Endothelial cell of umbilical vein (primary cell): ENCODE measurements at regions not wholly inside any gene's neighbourhood (a gene's known extent, or its start where the extent isn't known, plus 50 kb on each side); places are given as distances from the start of the nearest gene placed in this dataset.

Experiments used
- BruUV-seq: library from RNA; stranded (reverse); fragments of 400-500 nt; replicated peaks from 2 replicates; lab custom pipeline; 2021; lab: Mats Ljungman, UMichigan
- CTCF ChIA-PET: fragments of 300-600, 350-600 bp; sonication (Branson Sonifier 250); formaldehyde crosslinking; loops from one replicate; lab custom pipeline; 2021; ENCODE audit warnings: antibody characterized with exemption, inconsistent platforms; lab: Charles Lee
- POLR2A ChIA-PET: fragments of 300-600, 350-600 bp; sonication (Branson Sonifier 250); formaldehyde crosslinking; loops from one replicate; lab custom pipeline; 2021; ENCODE audit warnings: antibody characterized with exemption, inconsistent platforms; lab: Charles Lee
- DNase-seq: peaks from one replicate; pipeline ENCODE4 v3.0.0-alpha.2; 2011; ENCODE audit warnings: low read depth, low spot score
- FAIRE-seq: peaks from 2 replicates; lab custom pipeline; 2011; peaks lifted over from hg19 to GRCh38; lab: Jason Lieb, UNC
- H2AFZ ChIP-seq: 2 replicates; pipeline ENCODE4 v1.6.0; 2012; ENCODE audit warnings: low read depth, low read length, control low read depth, inconsistent platforms
- H3K27ac ChIP-seq: 2 replicates; pipeline ENCODE4 v1.5.1; 2011; ENCODE audit warnings: low read depth, mild to moderate bottlenecking, control low read depth, low read length, moderate library complexity; ENCODE audit not compliant: insufficient read depth
- H3K27me3 ChIP-seq, 2 experiments: 2 replicates each; pipeline versions ENCODE4 v1.6.0 to v1.6.1; 2011; ENCODE audit warnings: low read length in 2 of 2, mixed read lengths in 1 of 2; ENCODE audit not compliant: control insufficient read depth in 2 of 2, insufficient read depth in 2 of 2
- H3K36me3 ChIP-seq, 2 experiments: 2 replicates in 1 of 2; 3 replicates in 1 of 2; pipeline ENCODE4 v1.5.1; 2011; ENCODE audit warnings: low read length in 2 of 2, mild to moderate bottlenecking in 1 of 2, moderate library complexity in 1 of 2; ENCODE audit not compliant: control insufficient read depth in 2 of 2, insufficient read depth in 2 of 2; ENCODE audit errors: extremely low read depth in 1 of 2
- H3K4me1 ChIP-seq: 3 replicates; pipeline ENCODE4 v1.5.1; 2011; ENCODE audit warnings: mild to moderate bottlenecking, low read length; ENCODE audit not compliant: control insufficient read depth, insufficient read depth; ENCODE audit errors: extremely low read depth
- H3K4me2 ChIP-seq: 2 replicates; pipeline ENCODE4 v1.6.1; 2011; ENCODE audit warnings: low read length, control low read depth, mixed read lengths; ENCODE audit not compliant: insufficient read depth
- H3K4me3 ChIP-seq, 3 experiments: fragments of 200-600 bp in 1 of 3; sonication (generic), shearing (Covaris generic) in 1 of 3; replicated peaks in 1 of 3; 2 replicates each; pipeline ENCODE4 v1.5.1; 2011 to 2016; ENCODE audit warnings: control low read depth in 3 of 3, low read length in 3 of 3, mild to moderate bottlenecking in 2 of 3, inconsistent platforms in 1 of 3, low read depth in 1 of 3, moderate library complexity in 1 of 3; ENCODE audit not compliant: insufficient read depth in 1 of 3
- H3K79me2 ChIP-seq: 2 replicates; pipeline ENCODE4 v1.6.0; 2012; ENCODE audit warnings: low read length, inconsistent platforms; ENCODE audit not compliant: control insufficient read depth, insufficient read depth
- H3K9ac ChIP-seq: replicated peaks from 2 replicates; pipeline ENCODE3; 2011; ENCODE audit warnings: low read length, control low read depth; ENCODE audit not compliant: insufficient read depth; ENCODE audit errors: extremely low read depth
- H3K9me1 ChIP-seq: replicated peaks from 3 replicates; pipeline ENCODE4 v1.6.0; 2011; ENCODE audit warnings: mild to moderate bottlenecking, low read length; ENCODE audit not compliant: control insufficient read depth, insufficient read depth; ENCODE audit errors: extremely low read depth
- H3K9me3 ChIP-seq: replicated peaks from 2 replicates; pipeline ENCODE4 v1.5.1; 2012; ENCODE audit warnings: low read length, inconsistent platforms; ENCODE audit not compliant: control insufficient read depth, insufficient read depth
- H4K20me1 ChIP-seq: replicated peaks from 2 replicates; pipeline ENCODE3; 2011; ENCODE audit warnings: mild to moderate bottlenecking, low read length; ENCODE audit not compliant: control insufficient read depth, insufficient read depth; ENCODE audit errors: extremely low read depth
- CTCF ChIP-seq, 2 donors: IDR thresholded peaks; 1 replicate in 1 of 2; 2 replicates in 1 of 2; pipeline ENCODE4 v1.5.1; 2011; ENCODE audit warnings: low read length in 2 of 2, mild to moderate bottlenecking in 2 of 2, moderate library complexity in 2 of 2, control low read depth in 1 of 2, inconsistent platforms in 1 of 2, low read depth in 1 of 2; ENCODE audit not compliant: insufficient read depth in 1 of 2; ENCODE audit errors: extremely low read depth in 1 of 2
- EZH2 ChIP-seq: IDR thresholded peaks from 2 replicates; pipeline ENCODE4 v1.6.1; 2012; ENCODE audit warnings: borderline replicate concordance, low read depth, mild to moderate bottlenecking, moderate library complexity, low read length, inconsistent platforms; ENCODE audit not compliant: severe bottlenecking
- FOS ChIP-seq: IDR thresholded peaks from 2 replicates; pipeline ENCODE4 v1.6.1; 2011; ENCODE audit warnings: mild to moderate bottlenecking, low read length, moderate library complexity, borderline replicate concordance; ENCODE audit not compliant: insufficient read depth
- GATA2 ChIP-seq: IDR thresholded peaks from 2 replicates; pipeline ENCODE4 v1.7.0; 2011; ENCODE audit warnings: low read depth, mild to moderate bottlenecking, moderate library complexity, mixed read lengths, low read length; ENCODE audit not compliant: insufficient read length, insufficient read depth
- JUN ChIP-seq: IDR thresholded peaks from 2 replicates; pipeline ENCODE4 v1.6.1; 2011; ENCODE audit warnings: borderline replicate concordance, low read depth; ENCODE audit not compliant: insufficient read length, insufficient read depth
- MAX ChIP-seq: IDR thresholded peaks from 2 replicates; pipeline ENCODE4 v1.6.1; 2011; ENCODE audit not compliant: insufficient read depth, insufficient read length
- MYC ChIP-seq: IDR thresholded peaks from one replicate; pipeline ENCODE4 v1.6.1; 2011; ENCODE audit warnings: mild to moderate bottlenecking, low read depth, low read length
- POLR2AphosphoS5 ChIP-seq: IDR thresholded peaks from 2 replicates; pipeline ENCODE4 v1.6.1; 2012; ENCODE audit warnings: low read depth, mild to moderate bottlenecking, control low read depth, low read length, moderate library complexity; ENCODE audit not compliant: insufficient read depth
- dilution Hi-C: fragments of 300-500 bp; cut with MboI; formaldehyde crosslinking; loops from one replicate; pipeline ENCODE4 v1.15.0; 2019; ENCODE audit warnings: low sequenced_read_pairs; ENCODE audit not compliant: extremely low pct_ligation_motif_present
- intact Hi-C: fragments of 100-400 bp; cut with micrococcal nuclease; formaldehyde crosslinking; loops from one replicate; pipeline ENCODE4 v1.10.0; 2022

GRCh38 chr5:42924226-42924625 is 112.5 kb upstream of the SELENOP start:
- Histone ChIP-seq H3K27me3 (peaks cover 2 to 4% of the 10 kb centered on the region in 2 experiments), H4K20me1 (no peaks in the 10 kb centered on the region), H3K4me2 (no peak overlapping the region), H3K79me2 (no peaks in the 10 kb centered on the region), H3K27ac (no peak overlapping the region), H3K4me3 (no peak overlapping the region), H3K9ac (no peak overlapping the region), H3K9me3 (no peaks in the 10 kb centered on the region), H2AFZ (no peak overlapping the region), H3K4me1 (no peaks in the 10 kb centered on the region), H3K9me1 (no peaks in the 10 kb centered on the region), H3K36me3 (no peaks in the 10 kb centered on the region)
- ChIA-PET POLR2A (no interaction called here), CTCF (interaction anchor here (1.8 kb wide), 1 partner anchor 12 kb away, joined by 10 read pairs; no protein-coding TSS in a partner anchor)
- intact Hi-C loops, result no loop called here
- DNase-seq, result no peak
- no TSS peak for BruUV-seq
- no peak for FAIRE-seq
- dilution Hi-C loops, result no loop called here
- TF ChIP-seq POLR2AphosphoS5 (no peak), EZH2 (no peak), MAX (no peak), MYC (no peak), GATA2 (no peak), FOS (no peak)

GRCh38 chr5:42923710-42924109 is 112.0 kb upstream of the SELENOP start:
- Histone ChIP-seq H2AFZ (no peak overlapping the region), H3K79me2 (no peaks in the 10 kb centered on the region), H4K20me1 (no peaks in the 10 kb centered on the region), H3K27me3 (peaks cover 2 to 4% of the 10 kb centered on the region in 2 experiments), H3K9me3 (no peaks in the 10 kb centered on the region), H3K36me3 (no peaks in the 10 kb centered on the region), H3K4me3 (no peak overlapping the region), H3K27ac (no peak overlapping the region), H3K9ac (no peak overlapping the region), H3K9me1 (no peaks in the 10 kb centered on the region), H3K4me2 (no peak overlapping the region), H3K4me1 (no peaks in the 10 kb centered on the region)
- TF ChIP-seq CTCF (IDR thresholded peaks at IDR 0.05; ENCODE audit: extremely low read depth in 1 of 2, insufficient read depth in 1 of 2, low read depth in 1 of 2, low read length in 2 of 2) (no peak), POLR2AphosphoS5 (no peak), JUN (no peak), FOS (no peak), GATA2 (no peak)
- dilution Hi-C loops, result no loop called here
- intact Hi-C loops, result no loop called here
- ChIA-PET CTCF (interaction anchor here (0.9 to 1.8 kb wide), 4 partner anchors 11 to 27 kb away, joined by 3 to 10 read pairs (median 3); no protein-coding TSS in a partner anchor), POLR2A (no interaction called here)
- no TSS peak for BruUV-seq
- DNase-seq (no peak), FAIRE-seq (no peak)
